ENCODE measurements at regions not wholly inside any gene's neighbourhood (a gene's known extent, or its start where the extent isn't known, plus 50 kb on each side); places are given as distances from the start of the nearest gene placed in this dataset.

DNA sequence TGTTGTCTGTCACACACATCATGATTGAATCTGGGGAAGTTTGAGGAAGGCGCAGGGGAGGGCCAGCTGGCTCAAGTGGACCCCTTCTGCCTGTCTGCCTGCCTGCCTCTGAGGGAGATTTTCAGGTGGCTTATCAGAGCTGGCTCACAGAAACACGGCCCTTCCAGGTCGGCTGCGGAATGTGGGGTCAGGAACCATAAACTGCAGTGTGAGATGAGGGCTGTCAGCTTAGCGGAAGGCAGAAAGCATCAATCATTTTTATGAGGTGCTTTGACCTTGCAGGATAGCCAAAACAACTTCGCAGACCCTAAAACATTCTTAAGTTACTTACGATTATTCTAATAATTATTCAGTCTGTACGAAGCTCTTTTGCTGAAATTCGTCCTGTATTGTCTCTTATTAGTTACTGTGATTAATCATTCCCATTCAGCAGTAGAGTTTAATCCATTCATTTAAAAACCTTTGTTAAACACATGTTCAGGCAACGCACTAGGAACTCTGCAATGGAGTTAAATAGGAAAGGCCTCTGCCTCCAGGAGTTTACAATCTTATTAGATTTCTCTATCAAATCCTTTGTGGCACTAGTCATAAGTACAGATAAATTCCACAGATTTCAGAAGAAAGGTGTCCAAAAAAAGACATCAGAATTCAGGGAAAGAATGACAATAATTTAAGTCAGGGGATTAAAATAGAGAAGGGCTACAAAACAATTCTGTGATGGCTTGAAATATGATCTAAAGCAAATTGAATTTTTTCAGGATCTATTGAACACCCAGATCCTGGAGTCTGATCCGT, 371.6 kb downstream of the HRH4 start:
- Histone ChIP-seq H3K27me3 (replicated peaks in 1 of 4; ENCODE audit: control extremely low read depth in 1 of 4, control insufficient read depth in 3 of 4, insufficient read depth in 4 of 4, low read length in 3 of 4) (peaks cover 0 to 7% (median 2%) of the 10 kb centered on the region in 4 experiments), H3K27ac (ENCODE audit: low read length in 2 of 2) (no peak overlapping the region), H3K4me2 (replicated peaks; ENCODE audit: low read depth, low read length, poor library complexity, severe bottlenecking) (no peak overlapping the region), H3K79me2 (ENCODE audit: control insufficient read depth, insufficient read depth, low read length) (no peaks in the 10 kb centered on the region), H4K20me1 (ENCODE audit: control insufficient read depth, insufficient read depth, low read length, poor library complexity, severe bottlenecking) (no peaks in the 10 kb centered on the region), H3K4me3 (ENCODE audit: control extremely low read depth in 1 of 5, extremely low read depth in 1 of 5, insufficient read depth in 1 of 5, low read depth in 2 of 5, low read length in 4 of 5) (no peak overlapping the region), H3K4me1 (ENCODE audit: control insufficient read depth in 2 of 2, insufficient read depth in 2 of 2, low read length in 2 of 2) (no peaks in the 10 kb centered on the region), H3K9ac (ENCODE audit: low read length) (no peak overlapping the region), H2AFZ (ENCODE audit: insufficient read depth, low read depth, low read length, poor library complexity, severe bottlenecking) (no peak overlapping the region), H3K36me3 (replicated peaks in 1 of 2; ENCODE audit: control extremely low read depth in 1 of 2, control insufficient read depth in 1 of 2, extremely low read depth in 1 of 2, insufficient read depth in 2 of 2, low read length in 1 of 2) (no peaks in the 10 kb centered on the region), H3K9me3 (ENCODE audit: control extremely low read depth in 1 of 3, control insufficient read depth in 2 of 3, insufficient read depth in 1 of 3, low read length in 2 of 3) (no peaks in the 10 kb centered on the region)
- Mint-ChIP-seq H3K4me3 (no peak overlapping the region), H3K4me1 (no peaks in the 10 kb centered on the region), H3K27ac (no peak overlapping the region), H3K27me3 (peaks cover 33% of the 10 kb centered on the region), H3K9me3 (ENCODE audit: insufficient read depth) (no peaks in the 10 kb centered on the region)
- DNase-seq: no peak
- POLR2A ChIA-PET: no interaction called here
- no peak for TF ChIP-seq EZH2 (IDR thresholded peaks at IDR 0.05; ENCODE audit: borderline replicate concordance, insufficient read depth, low read depth, low read length, poor library complexity, severe bottlenecking)
- TF ChIP-seq, protein P1, sequence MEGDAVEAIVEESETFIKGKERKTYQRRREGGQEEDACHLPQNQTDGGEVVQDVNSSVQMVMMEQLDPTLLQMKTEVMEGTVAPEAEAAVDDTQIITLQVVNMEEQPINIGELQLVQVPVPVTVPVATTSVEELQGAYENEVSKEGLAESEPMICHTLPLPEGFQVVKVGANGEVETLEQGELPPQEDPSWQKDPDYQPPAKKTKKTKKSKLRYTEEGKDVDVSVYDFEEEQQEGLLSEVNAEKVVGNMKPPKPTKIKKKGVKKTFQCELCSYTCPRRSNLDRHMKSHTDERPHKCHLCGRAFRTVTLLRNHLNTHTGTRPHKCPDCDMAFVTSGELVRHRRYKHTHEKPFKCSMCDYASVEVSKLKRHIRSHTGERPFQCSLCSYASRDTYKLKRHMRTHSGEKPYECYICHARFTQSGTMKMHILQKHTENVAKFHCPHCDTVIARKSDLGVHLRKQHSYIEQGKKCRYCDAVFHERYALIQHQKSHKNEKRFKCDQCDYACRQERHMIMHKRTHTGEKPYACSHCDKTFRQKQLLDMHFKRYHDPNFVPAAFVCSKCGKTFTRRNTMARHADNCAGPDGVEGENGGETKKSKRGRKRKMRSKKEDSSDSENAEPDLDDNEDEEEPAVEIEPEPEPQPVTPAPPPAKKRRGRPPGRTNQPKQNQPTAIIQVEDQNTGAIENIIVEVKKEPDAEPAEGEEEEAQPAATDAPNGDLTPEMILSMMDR (IDR thresholded peaks at IDR 0.05): no peak
- intact Hi-C loops (cut with micrococcal nuclease): no loop called here
- CTCF ChIA-PET: no interaction called here
- no peak for ATAC-seq (ENCODE audit: low read depth)
- WGBS (ENCODE audit: insufficient coverage): 17% methylated on average over 5 of the region's 11 CpGs

DNA sequence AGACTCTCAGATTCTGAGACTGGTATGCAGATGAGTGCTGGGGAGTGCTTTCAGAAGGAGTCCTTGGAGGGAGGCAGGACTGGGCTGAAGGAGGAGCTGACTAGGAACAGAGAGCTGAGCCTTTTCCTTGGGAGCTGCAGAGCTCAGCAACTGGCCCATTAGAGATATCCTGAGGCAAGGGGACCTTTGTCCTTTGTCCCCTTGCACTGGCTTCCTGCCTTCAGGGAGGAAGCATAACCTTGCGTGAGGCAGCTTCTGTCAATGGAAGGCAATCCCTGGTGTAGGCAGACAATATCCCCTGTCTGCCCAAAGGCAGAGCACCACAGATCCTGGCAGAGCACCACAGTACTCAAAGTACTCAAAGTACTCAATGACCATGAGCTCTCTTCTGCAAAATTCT, 375.3 kb downstream of the HRH4 start:
- H3K9me3 Mint-ChIP-seq (ENCODE audit: insufficient read depth): peaks cover 2% of the 10 kb centered on the region
- peaks cover 24% of the 10 kb centered on the region for H3K27me3 Mint-ChIP-seq
- peaks cover 0 to 4% (median 2%) of the 10 kb centered on the region in 4 experiments for H3K27me3 ChIP-seq (replicated peaks in 1 of 4; ENCODE audit: control extremely low read depth in 1 of 4, control insufficient read depth in 3 of 4, insufficient read depth in 4 of 4, low read length in 3 of 4)
- H3K36me3 ChIP-seq (replicated peaks in 1 of 2; ENCODE audit: control extremely low read depth in 1 of 2, control insufficient read depth in 1 of 2, extremely low read depth in 1 of 2, insufficient read depth in 2 of 2, low read length in 1 of 2): no peaks in the 10 kb centered on the region
- no peak overlapping the region for H3K4me3 ChIP-seq (ENCODE audit: control extremely low read depth in 1 of 5, extremely low read depth in 1 of 5, insufficient read depth in 1 of 5, low read depth in 2 of 5, low read length in 4 of 5)
- no peak overlapping the region for H3K27ac Mint-ChIP-seq
- no peak for DNase-seq
- H3K4me3 Mint-ChIP-seq: no peak overlapping the region
- intact Hi-C loops (cut with micrococcal nuclease): no loop called here
- TF ChIP-seq, protein P1 (IDR thresholded peaks at IDR 0.05): no peak
- no peak for TF ChIP-seq EZH2 (IDR thresholded peaks at IDR 0.05; ENCODE audit: borderline replicate concordance, insufficient read depth, low read depth, low read length, poor library complexity, severe bottlenecking)
- no peaks in the 10 kb centered on the region for H3K4me1 Mint-ChIP-seq
- 100% methylated on average over 1 of the region's 1 CpG for WGBS (ENCODE audit: insufficient coverage)
- H3K79me2 ChIP-seq (ENCODE audit: control insufficient read depth, insufficient read depth, low read length): no peaks in the 10 kb centered on the region
- no peak overlapping the region for H3K27ac ChIP-seq (ENCODE audit: low read length in 2 of 2)
- no peaks in the 10 kb centered on the region for H3K9me3 ChIP-seq (ENCODE audit: control extremely low read depth in 1 of 3, control insufficient read depth in 2 of 3, insufficient read depth in 1 of 3, low read length in 2 of 3)
- ChIA-PET POLR2A (no interaction called here), CTCF (no interaction called here)
- no peak overlapping the region for H3K9ac ChIP-seq (ENCODE audit: low read length)
- H3K4me1 ChIP-seq (ENCODE audit: control insufficient read depth in 2 of 2, insufficient read depth in 2 of 2, low read length in 2 of 2): no peaks in the 10 kb centered on the region
- H2AFZ ChIP-seq (ENCODE audit: insufficient read depth, low read depth, low read length, poor library complexity, severe bottlenecking): no peak overlapping the region
- ATAC-seq (ENCODE audit: low read depth): no peak
- H4K20me1 ChIP-seq (ENCODE audit: control insufficient read depth, insufficient read depth, low read length, poor library complexity, severe bottlenecking): no peaks in the 10 kb centered on the region
- no peak overlapping the region for H3K4me2 ChIP-seq (replicated peaks; ENCODE audit: low read depth, low read length, poor library complexity, severe bottlenecking)

Data from B cell (primary cell).